SK-MEL-5 (cell line): ENCODE measurements at regions not wholly inside any gene's neighbourhood (a gene's known extent, or its start where the extent isn't known, plus 50 kb on each side); places are given as distances from the start of the nearest gene placed in this dataset.

Experiments used
- DNase-seq: peaks from one replicate; pipeline ENCODE4 v3.0.0-alpha.2; 2016; ENCODE audit warnings: low read depth, low spot score
- in situ Hi-C: cut with HindIII; loops from 2 replicates; pipeline ENCODE4 v1.10.0; 2016; ENCODE audit warnings: low sequenced_read_pairs, high pct_unique_total_duplicates, low pct_unique_long_range_greater_than_20kb

- in situ Hi-C loops, result no loop called here
- DNase-seq, result no peak
These were observed 213.7 kb upstream of the ADAMTS9 start for GRCh38 chr3:64901522-64901885.

- DNase-seq, result no peak
- in situ Hi-C loops, result no loop called here
These were observed 213.1 kb upstream of the ADAMTS9 start for GRCh38 chr3:64900617-64901521.

- in situ Hi-C loops, result no loop called here
- DNase-seq, result no peak
These were observed 212.4 kb upstream of the ADAMTS9 start for GRCh38 chr3:64900156-64900555.

- DNase-seq, result no peak
These were observed 211.1 kb upstream of the ADAMTS9 start for GRCh38 chr3:64898941-64899340.

GRCh38 chr3:64895991-64896895 lies 208.4 kb upstream of the ADAMTS9 start:
- DNase-seq, result no peak
- in situ Hi-C loops, result no loop called here

More at GRCh38 chr3:64898941-64899340, 211.1 kb upstream of the ADAMTS9 start:
- in situ Hi-C loops, result no loop called here

GRCh38 chr3:64895106-64895990 lies 207.5 kb upstream of the ADAMTS9 start:
- in situ Hi-C loops, result no loop called here
- no peak for DNase-seq

- in situ Hi-C loops, result no loop called here
- DNase-seq, result no peak
These were observed 206.2 kb upstream of the ADAMTS9 start for GRCh38 chr3:64894006-64894405.

GRCh38 chr3:64892671-64893309 lies 205.0 kb upstream of the ADAMTS9 start:
- DNase-seq, result no peak
- in situ Hi-C loops, result no loop called here

GRCh38 chr3:64891021-64891420 lies 203.2 kb upstream of the ADAMTS9 start:
- DNase-seq, result no peak
- in situ Hi-C loops, result no loop called here

- in situ Hi-C loops, result no loop called here
- DNase-seq, result no peak
These were observed 202.7 kb upstream of the ADAMTS9 start for GRCh38 chr3:64890466-64890865.

GRCh38 chr3:64890006-64890405 lies 202.2 kb upstream of the ADAMTS9 start:
- no peak for DNase-seq
- in situ Hi-C loops, result no loop called here

GRCh38 chr3:64888840-64889392 lies 201.1 kb upstream of the ADAMTS9 start:
- DNase-seq, result no peak
- in situ Hi-C loops, result no loop called here

- in situ Hi-C loops, result no loop called here
These were observed 200.4 kb upstream of the ADAMTS9 start for GRCh38 chr3:64888165-64888564.

GRCh38 chr3:64885055-64885454 lies 197.3 kb upstream of the ADAMTS9 start:
- in situ Hi-C loops, result no loop called here
- no peak for DNase-seq

More at GRCh38 chr3:64888165-64888564, 200.4 kb upstream of the ADAMTS9 start:
- DNase-seq, result no peak

- DNase-seq, result no peak
- in situ Hi-C loops, result no loop called here
These were observed 196.7 kb upstream of the ADAMTS9 start for GRCh38 chr3:64884536-64884935.

GRCh38 chr3:64880916-64881315 lies 193.1 kb upstream of the ADAMTS9 start:
- in situ Hi-C loops, result no loop called here
- no peak for DNase-seq

GRCh38 chr3:64878362-64878761 lies 190.6 kb upstream of the ADAMTS9 start:
- peak; percentile 46 for DNase-seq
- in situ Hi-C loops, result no loop called here
